PFSK-1 (cell line): ENCODE measurements at regions not wholly inside any gene's neighbourhood (a gene's known extent, or its start where the extent isn't known, plus 50 kb on each side); places are given as distances from the start of the nearest gene placed in this dataset.

Source experiments
- FOXP2 ChIP-seq: optimal IDR thresholded peaks from 2 replicates; pipeline ENCODE3; 2011; ENCODE audit warnings: borderline replicate concordance, control low read depth, inconsistent platforms; ENCODE audit not compliant: insufficient read depth; ENCODE audit errors: extremely low read length, extremely low read depth
- POLR2AphosphoS5 ChIP-seq: IDR thresholded peaks from 2 replicates; pipeline ENCODE4 v1.6.1; 2012; ENCODE audit warnings: low read depth, mild to moderate bottlenecking, control low read depth, low read length, moderate library complexity
- REST ChIP-seq, 2 experiments: IDR thresholded peaks; 2 replicates each; pipeline versions ENCODE4 v1.6.1 to v1.8.0; 2011 to 2012; ENCODE audit warnings: low read depth in 2 of 2, low read length in 2 of 2, control low read depth in 1 of 2, inconsistent platforms in 1 of 2, mild to moderate bottlenecking in 1 of 2, moderate library complexity in 1 of 2; ENCODE audit not compliant: insufficient read depth in 1 of 2
- SIN3A ChIP-seq: IDR thresholded peaks from 2 replicates; pipeline ENCODE4 v1.6.1; 2012; ENCODE audit warnings: mild to moderate bottlenecking, low read length, moderate library complexity, borderline replicate concordance; ENCODE audit not compliant: insufficient read depth
- TAF1 ChIP-seq: IDR thresholded peaks from 2 replicates; pipeline ENCODE4 v1.6.1; 2012; ENCODE audit warnings: low read length, control low read depth, borderline replicate concordance; ENCODE audit not compliant: insufficient read depth

GRCh38 chr1:80509965-80510522 lies 1290.7 kb upstream of the ADGRL2 start:
- TF ChIP-seq FOXP2 (no peak), TAF1 (no peak), POLR2AphosphoS5 (no peak), REST (IDR thresholded peaks at IDR 0.05; ENCODE audit: insufficient read depth in 1 of 2, low read depth in 2 of 2, low read length in 2 of 2) (no peak)

- no peak for TF ChIP-seq SIN3A
- TF ChIP-seq REST (IDR thresholded peaks at IDR 0.05; ENCODE audit: insufficient read depth in 1 of 2, low read depth in 2 of 2, low read length in 2 of 2): no peak
- no peak for TF ChIP-seq FOXP2
- no peak for TF ChIP-seq POLR2AphosphoS5
- TF ChIP-seq TAF1: no peak
These were observed 1294.5 kb upstream of the ADGRL2 start for GRCh38 chr1:80506216-80506615.

GRCh38 chr1:80498673-80499072 lies 1302.1 kb upstream of the ADGRL2 start:
- TF ChIP-seq TAF1 (no peak), REST (IDR thresholded peaks at IDR 0.05; ENCODE audit: insufficient read depth in 1 of 2, low read depth in 2 of 2, low read length in 2 of 2) (no peak), SIN3A (no peak), FOXP2 (no peak), POLR2AphosphoS5 (no peak)

- TF ChIP-seq REST (IDR thresholded peaks at IDR 0.05; ENCODE audit: insufficient read depth in 1 of 2, low read depth in 2 of 2, low read length in 2 of 2): no peak
- no peak for TF ChIP-seq POLR2AphosphoS5
- TF ChIP-seq SIN3A: no peak
- TF ChIP-seq FOXP2: no peak
- no peak for TF ChIP-seq TAF1
These were observed 1304.9 kb upstream of the ADGRL2 start for GRCh38 chr1:80495806-80496205.

- TF ChIP-seq REST (IDR thresholded peaks at IDR 0.05; ENCODE audit: insufficient read depth in 1 of 2, low read depth in 2 of 2, low read length in 2 of 2) (no peak), SIN3A (no peak), POLR2AphosphoS5 (no peak), FOXP2 (no peak), TAF1 (no peak)
These were observed 1328.6 kb upstream of the ADGRL2 start for GRCh38 chr1:80472145-80472544.
